ENCODE measurements at regions not wholly inside any gene's neighbourhood (a gene's known extent, or its start where the extent isn't known, plus 50 kb on each side); places are given as distances from the start of the nearest gene placed in this dataset.

GRCh38 chr2:104404526-104404925 is 449.4 kb upstream of the POU3F3 start:
- CTCF ChIA-PET = no interaction called here
- Histone ChIP-seq H3K4me3 (ENCODE audit: low read depth, low read length) (no peak overlapping the region), H3K27ac (ENCODE audit: low read depth, low read length) (no peak overlapping the region), H3K9me3 (ENCODE audit: control insufficient read depth, insufficient read depth, low read length) (peaks cover 17% of the 10 kb centered on the region), H3K27me3 (ENCODE audit: control insufficient read depth, insufficient read depth, low read length) (no peaks in the 10 kb centered on the region)
- no peak for DNase-seq (ENCODE audit: low read depth, low spot score)
- TF ChIP-seq CTCF (IDR thresholded peaks at IDR 0.05; ENCODE audit: low read depth, low read length) = no peak
- POLR2A ChIA-PET = no interaction called here

- Histone ChIP-seq H3K27me3 (ENCODE audit: control insufficient read depth, insufficient read depth, low read length) (no peaks in the 10 kb centered on the region), H3K4me3 (ENCODE audit: low read depth, low read length) (no peak overlapping the region), H3K27ac (ENCODE audit: low read depth, low read length) (no peak overlapping the region), H3K9me3 (ENCODE audit: control insufficient read depth, insufficient read depth, low read length) (peaks cover 13% of the 10 kb centered on the region)
- DNase-seq (ENCODE audit: low read depth, low spot score) = no peak
- no peak for TF ChIP-seq CTCF (IDR thresholded peaks at IDR 0.05; ENCODE audit: low read depth, low read length)
- ChIA-PET CTCF (no interaction called here), POLR2A (no interaction called here)
Observed at GRCh38 chr2:104405623-104406022, 448.3 kb upstream of the POU3F3 start.

GRCh38 chr2:104406261-104406726 is 447.6 kb upstream of the POU3F3 start:
- Histone ChIP-seq H3K27me3 (ENCODE audit: control insufficient read depth, insufficient read depth, low read length) (no peaks in the 10 kb centered on the region), H3K27ac (ENCODE audit: low read depth, low read length) (no peak overlapping the region), H3K4me3 (ENCODE audit: low read depth, low read length) (no peak overlapping the region), H3K9me3 (ENCODE audit: control insufficient read depth, insufficient read depth, low read length) (peaks cover 13% of the 10 kb centered on the region)
- CTCF ChIA-PET = no interaction called here
- no peak for DNase-seq (ENCODE audit: low read depth, low spot score)
- POLR2A ChIA-PET = no interaction called here
- TF ChIP-seq CTCF (IDR thresholded peaks at IDR 0.05; ENCODE audit: low read depth, low read length) = no peak

GRCh38 chr2:104407641-104408040 is 446.3 kb upstream of the POU3F3 start:
- Histone ChIP-seq H3K9me3 (ENCODE audit: control insufficient read depth, insufficient read depth, low read length) (peaks cover 13% of the 10 kb centered on the region), H3K4me3 (ENCODE audit: low read depth, low read length) (no peak overlapping the region), H3K27me3 (ENCODE audit: control insufficient read depth, insufficient read depth, low read length) (no peaks in the 10 kb centered on the region), H3K27ac (ENCODE audit: low read depth, low read length) (no peak overlapping the region)
- no peak for DNase-seq (ENCODE audit: low read depth, low spot score)
- CTCF ChIA-PET = no interaction called here
- POLR2A ChIA-PET = no interaction called here
- no peak for TF ChIP-seq CTCF (IDR thresholded peaks at IDR 0.05; ENCODE audit: low read depth, low read length)

GRCh38 chr2:104408266-104408665 is 445.6 kb upstream of the POU3F3 start:
- CTCF ChIA-PET = no interaction called here
- no peaks in the 10 kb centered on the region for H3K27me3 ChIP-seq (ENCODE audit: control insufficient read depth, insufficient read depth, low read length)
- peaks cover 7% of the 10 kb centered on the region for H3K9me3 ChIP-seq (ENCODE audit: control insufficient read depth, insufficient read depth, low read length)
- TF ChIP-seq CTCF (IDR thresholded peaks at IDR 0.05; ENCODE audit: low read depth, low read length) = no peak
- POLR2A ChIA-PET = no interaction called here
- H3K4me3 ChIP-seq (ENCODE audit: low read depth, low read length) = no peak overlapping the region
- DNase-seq (ENCODE audit: low read depth, low spot score) = no peak
- H3K27ac ChIP-seq (ENCODE audit: low read depth, low read length) = no peak overlapping the region

All from AG04450 (cell line).